Colonic mucosa (tissue), 4 donors: ENCODE measurements at regions not wholly inside any gene's neighbourhood (a gene's known extent, or its start where the extent isn't known, plus 50 kb on each side); places are given as distances from the start of the nearest gene placed in this dataset.

Source experiments
- DNase-seq: peaks from one replicate; pipeline ENCODE4 v3.0.0-alpha.2; 2020
- H3K27ac ChIP-seq: fragments of 200-600 bp; one replicate; pipeline ENCODE4 v1.8.0; 2021
- H3K27me3 ChIP-seq: fragments of 200-600 bp; one replicate; pipeline ENCODE4 v1.8.0; 2021
- H3K36me3 ChIP-seq: fragments of 200-600 bp; one replicate; pipeline ENCODE4 v1.8.0; 2021
- H3K4me1 ChIP-seq: fragments of 200-600 bp; one replicate; pipeline ENCODE4 v1.8.0; 2021; ENCODE audit warnings: mild to moderate bottlenecking
- H3K4me3 ChIP-seq: fragments of 200-600 bp; one replicate; pipeline ENCODE4 v1.8.0; 2021
- H3K9ac ChIP-seq, 2 donors: one replicate each; pipeline ENCODE4 v1.7.0; 2013; ENCODE audit warnings: control low read depth in 2 of 2, low read depth in 2 of 2, low read length in 2 of 2
- H3K9me3 ChIP-seq: fragments of 200-600 bp; one replicate; pipeline ENCODE4 v1.8.0; 2021
- CTCF ChIP-seq: fragments of 200-600 bp; IDR thresholded peaks from one replicate; pipeline ENCODE4 v1.8.0; 2022; ENCODE audit warnings: antibody characterized with exemption, mild to moderate bottlenecking
- intact Hi-C: fragments of 100-400 bp; cut with DNase I; formaldehyde crosslinking; loops from one replicate; pipeline ENCODE4 v1.14.1; 2022
- donor health status: healthy.
- donor health status: DM: no; HTN: no; CAD: no.
- donor health status: DM: no; HTN: no; CAD: no.

- no peak for DNase-seq
- Histone ChIP-seq H3K27ac (no peak overlapping the region), H3K4me1 (no peaks in the 10 kb centered on the region), H3K4me3 (no peak overlapping the region), H3K9me3 (no peaks in the 10 kb centered on the region), H3K36me3 (no peaks in the 10 kb centered on the region), H3K27me3 (no peaks in the 10 kb centered on the region), H3K9ac (no peak overlapping the region)
- intact Hi-C loops, result no loop called here
- TF ChIP-seq CTCF, result no peak
Measured at GRCh38 chrX:7235071-7235470, 87.1 kb upstream of the PUDP start.

GRCh38 chrX:7233580-7234406 lies 85.8 kb upstream of the PUDP start:
- no peaks in the 10 kb centered on the region for H3K27me3 ChIP-seq
- no peaks in the 10 kb centered on the region for H3K9me3 ChIP-seq
- TF ChIP-seq CTCF, result no peak
- intact Hi-C loops, result no loop called here
- no peaks in the 10 kb centered on the region for H3K36me3 ChIP-seq
- DNase-seq, result no peak
- H3K27ac ChIP-seq, result no peak overlapping the region
- H3K9ac ChIP-seq, result no peak overlapping the region
- H3K4me1 ChIP-seq, result no peaks in the 10 kb centered on the region
- no peak overlapping the region for H3K4me3 ChIP-seq

GRCh38 chrX:7228226-7228625 lies 80.3 kb upstream of the PUDP start:
- DNase-seq, result no peak
- TF ChIP-seq CTCF, result no peak
- H3K9me3 ChIP-seq, result no peaks in the 10 kb centered on the region
- no peak overlapping the region for H3K4me3 ChIP-seq
- no peaks in the 10 kb centered on the region for H3K4me1 ChIP-seq
- H3K36me3 ChIP-seq, result no peaks in the 10 kb centered on the region
- H3K9ac ChIP-seq, result no peak overlapping the region
- H3K27ac ChIP-seq, result no peak overlapping the region
- H3K27me3 ChIP-seq, result no peaks in the 10 kb centered on the region
- intact Hi-C loops, result no loop called here

- no peak for DNase-seq
- Histone ChIP-seq H3K4me3 (no peak overlapping the region), H3K27ac (no peak overlapping the region), H3K9me3 (no peaks in the 10 kb centered on the region), H3K36me3 (no peaks in the 10 kb centered on the region), H3K4me1 (no peaks in the 10 kb centered on the region), H3K27me3 (no peaks in the 10 kb centered on the region), H3K9ac (no peak overlapping the region)
- no peak for TF ChIP-seq CTCF
- intact Hi-C loops, result no loop called here
Measured at GRCh38 chrX:7225338-7225737, 77.4 kb upstream of the PUDP start.

GRCh38 chrX:7223271-7223670 lies 75.3 kb upstream of the PUDP start:
- H3K4me3 ChIP-seq, result no peak overlapping the region
- H3K4me1 ChIP-seq, result no peaks in the 10 kb centered on the region
- no peak for DNase-seq
- H3K36me3 ChIP-seq, result no peaks in the 10 kb centered on the region
- no peaks in the 10 kb centered on the region for H3K27me3 ChIP-seq
- H3K9me3 ChIP-seq, result no peaks in the 10 kb centered on the region
- no peak overlapping the region for H3K27ac ChIP-seq
- H3K9ac ChIP-seq, result no peak overlapping the region
- intact Hi-C loops, result no loop called here
- TF ChIP-seq CTCF, result no peak
